ENCODE measurements at regions not wholly inside any gene's neighbourhood (a gene's known extent, or its start where the extent isn't known, plus 50 kb on each side); places are given as distances from the start of the nearest gene placed in this dataset.

DNA sequence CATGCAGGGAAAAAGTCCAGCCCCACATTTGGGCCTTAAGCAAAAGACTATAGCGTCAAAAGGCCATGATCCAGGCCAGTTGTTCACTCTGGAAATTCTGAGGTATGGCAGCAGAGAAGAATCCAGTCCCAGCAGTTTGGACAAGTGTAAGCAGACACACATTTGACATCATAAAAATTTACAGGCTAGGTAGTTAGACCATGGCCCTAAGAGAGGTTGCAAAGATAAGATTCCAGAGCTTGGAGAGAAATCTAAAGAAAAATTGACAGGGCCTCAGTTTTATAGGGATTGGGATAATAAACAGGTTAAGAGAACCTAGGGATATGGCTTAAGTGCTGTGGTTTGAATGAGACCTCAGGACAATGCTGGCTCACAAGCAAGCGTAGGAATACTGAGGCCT, 884.4 kb upstream of the SORCS1 start:
- no peak overlapping the region for H3K4me2 ChIP-seq
- H3K27ac ChIP-seq = no peak overlapping the region
- H3K79me2 ChIP-seq (ENCODE audit: low read depth) = no peaks in the 10 kb centered on the region
- H2AFZ ChIP-seq = no peak overlapping the region
- ChIA-PET POLR2A (ENCODE audit: unreplicated experiment) (no interaction called here), CTCF (interaction anchor here (0.7 kb wide), 1 partner anchor 12 kb away, joined by 4 read pairs; no protein-coding TSS in a partner anchor)
- H3K9me3 ChIP-seq (ENCODE audit: insufficient read depth, low read depth) = no peaks in the 10 kb centered on the region
- no peak overlapping the region for H3K4me3 ChIP-seq
- no peaks in the 10 kb centered on the region for H3K36me3 ChIP-seq (ENCODE audit: low read depth)
- H3K9me2 ChIP-seq (ENCODE audit: insufficient read depth) = no peaks in the 10 kb centered on the region
- TF ChIP-seq EZH2 (IDR thresholded peaks at IDR 0.05; ENCODE audit: low read depth) = no peak
- TF ChIP-seq, protein P1, sequence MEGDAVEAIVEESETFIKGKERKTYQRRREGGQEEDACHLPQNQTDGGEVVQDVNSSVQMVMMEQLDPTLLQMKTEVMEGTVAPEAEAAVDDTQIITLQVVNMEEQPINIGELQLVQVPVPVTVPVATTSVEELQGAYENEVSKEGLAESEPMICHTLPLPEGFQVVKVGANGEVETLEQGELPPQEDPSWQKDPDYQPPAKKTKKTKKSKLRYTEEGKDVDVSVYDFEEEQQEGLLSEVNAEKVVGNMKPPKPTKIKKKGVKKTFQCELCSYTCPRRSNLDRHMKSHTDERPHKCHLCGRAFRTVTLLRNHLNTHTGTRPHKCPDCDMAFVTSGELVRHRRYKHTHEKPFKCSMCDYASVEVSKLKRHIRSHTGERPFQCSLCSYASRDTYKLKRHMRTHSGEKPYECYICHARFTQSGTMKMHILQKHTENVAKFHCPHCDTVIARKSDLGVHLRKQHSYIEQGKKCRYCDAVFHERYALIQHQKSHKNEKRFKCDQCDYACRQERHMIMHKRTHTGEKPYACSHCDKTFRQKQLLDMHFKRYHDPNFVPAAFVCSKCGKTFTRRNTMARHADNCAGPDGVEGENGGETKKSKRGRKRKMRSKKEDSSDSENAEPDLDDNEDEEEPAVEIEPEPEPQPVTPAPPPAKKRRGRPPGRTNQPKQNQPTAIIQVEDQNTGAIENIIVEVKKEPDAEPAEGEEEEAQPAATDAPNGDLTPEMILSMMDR (conservative IDR thresholded peaks at IDR 0.05) = no peak
- H3K4me1 ChIP-seq (replicated peaks; ENCODE audit: insufficient read depth) = no peaks in the 10 kb centered on the region
- no TSS peak for BruUV-seq (replicated peaks)
- H3F3A ChIP-seq (ENCODE audit: insufficient read depth, low read depth) = no peaks in the 10 kb centered on the region
- intact Hi-C loops (cut with micrococcal nuclease; ENCODE audit: unreplicated experiment) = no loop called here
- H3K27me3 ChIP-seq (ENCODE audit: insufficient read depth, low read depth) = no peaks in the 10 kb centered on the region
- no peak for DNase-seq
- no peaks in the 10 kb centered on the region for H4K20me1 ChIP-seq (ENCODE audit: insufficient read depth)

DNA sequence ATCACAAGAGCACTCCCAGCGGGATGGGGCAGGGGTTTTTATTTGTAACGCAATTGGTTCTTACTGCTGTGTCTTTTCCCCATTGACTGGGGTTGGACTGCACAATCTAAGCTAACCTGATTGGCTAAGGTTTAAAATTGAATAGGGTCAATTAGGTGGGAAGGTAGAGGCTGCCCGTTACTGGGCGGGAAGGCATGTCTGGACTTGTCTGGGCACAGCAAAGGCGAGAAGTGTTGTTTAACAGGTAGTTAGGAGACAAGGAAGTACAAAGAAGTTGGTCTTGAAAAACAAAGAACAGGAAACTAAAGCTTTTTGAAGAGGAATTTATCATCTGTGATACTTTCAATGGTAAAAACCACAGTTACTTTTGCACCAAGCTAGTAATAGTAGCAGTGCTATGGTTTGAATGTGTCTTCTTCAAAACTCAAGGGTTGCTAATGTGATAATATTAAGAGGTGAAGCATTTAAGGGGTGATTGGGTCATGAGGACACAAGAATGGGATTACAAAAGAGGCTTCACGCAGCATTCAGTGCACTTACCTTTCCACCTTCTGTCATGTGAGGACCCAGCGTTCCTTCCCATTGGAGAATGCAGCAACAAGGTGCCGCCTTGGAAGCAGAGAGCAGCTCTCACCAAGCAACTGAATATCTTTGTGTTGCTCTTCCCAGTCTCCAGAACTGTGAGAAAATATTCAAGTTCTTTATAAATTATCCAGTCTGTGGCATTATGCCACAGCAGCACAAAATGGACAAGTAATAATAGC, 875.5 kb upstream of the SORCS1 start:
- H3K4me2 ChIP-seq = no peak overlapping the region
- intact Hi-C loops (cut with micrococcal nuclease; ENCODE audit: unreplicated experiment) = no loop called here
- no peak overlapping the region for H3K4me3 ChIP-seq
- CTCF ChIA-PET = no interaction called here
- no peaks in the 10 kb centered on the region for H3F3A ChIP-seq (ENCODE audit: insufficient read depth, low read depth)
- no peak overlapping the region for H3K27ac ChIP-seq
- no peaks in the 10 kb centered on the region for H3K4me1 ChIP-seq (replicated peaks; ENCODE audit: insufficient read depth)
- no peaks in the 10 kb centered on the region for H3K9me3 ChIP-seq (ENCODE audit: insufficient read depth, low read depth)
- no peak for DNase-seq
- no peaks in the 10 kb centered on the region for H3K36me3 ChIP-seq (ENCODE audit: low read depth)
- H3K79me2 ChIP-seq (ENCODE audit: low read depth) = no peaks in the 10 kb centered on the region
- POLR2A ChIA-PET (ENCODE audit: unreplicated experiment) = no interaction called here
- no peaks in the 10 kb centered on the region for H3K27me3 ChIP-seq (ENCODE audit: insufficient read depth, low read depth)
- no peaks in the 10 kb centered on the region for H3K9me2 ChIP-seq (ENCODE audit: insufficient read depth)
- no peaks in the 10 kb centered on the region for H4K20me1 ChIP-seq (ENCODE audit: insufficient read depth)
- TF ChIP-seq, protein P1 (conservative IDR thresholded peaks at IDR 0.05) = no peak
- TF ChIP-seq EZH2 (IDR thresholded peaks at IDR 0.05; ENCODE audit: low read depth) = no peak
- BruUV-seq (replicated peaks) = no TSS peak
- H2AFZ ChIP-seq = no peak overlapping the region

GRCh38 chr10:108037061-108037460, 872.6 kb upstream of the SORCS1 start:
- Histone ChIP-seq H3K36me3 (ENCODE audit: low read depth) (no peaks in the 10 kb centered on the region), H3K4me1 (replicated peaks; ENCODE audit: insufficient read depth) (no peaks in the 10 kb centered on the region), H3K4me2 (no peak overlapping the region), H2AFZ (no peak overlapping the region), H3K9me2 (ENCODE audit: insufficient read depth) (no peaks in the 10 kb centered on the region), H4K20me1 (ENCODE audit: insufficient read depth) (no peaks in the 10 kb centered on the region), H3K79me2 (ENCODE audit: low read depth) (no peaks in the 10 kb centered on the region), H3F3A (ENCODE audit: insufficient read depth, low read depth) (no peaks in the 10 kb centered on the region), H3K4me3 (no peak overlapping the region), H3K27ac (no peak overlapping the region), H3K27me3 (ENCODE audit: insufficient read depth, low read depth) (no peaks in the 10 kb centered on the region), H3K9me3 (ENCODE audit: insufficient read depth, low read depth) (no peaks in the 10 kb centered on the region)
- CTCF ChIA-PET = no interaction called here
- no TSS peak for BruUV-seq (replicated peaks)
- TF ChIP-seq EZH2 (IDR thresholded peaks at IDR 0.05; ENCODE audit: low read depth) = no peak
- TF ChIP-seq, protein P1 (conservative IDR thresholded peaks at IDR 0.05) = no peak
- intact Hi-C loops (cut with micrococcal nuclease; ENCODE audit: unreplicated experiment) = no loop called here
- DNase-seq = no peak
- POLR2A ChIA-PET (ENCODE audit: unreplicated experiment) = no interaction called here

Data from PC-9 (cell line).